H1 (cell line): ENCODE measurements at regions not wholly inside any gene's neighbourhood (a gene's known extent, or its start where the extent isn't known, plus 50 kb on each side); places are given as distances from the start of the nearest gene placed in this dataset.

ENCODE experiments used
- CTCF ChIA-PET: fragments of 300-600 bp; sonication (Branson Sonifier 250); formaldehyde crosslinking; loops from one replicate; lab custom pipeline; 2021; ENCODE audit not compliant: partially characterized antibody; lab: Charles Lee
- POLR2A ChIA-PET: fragments of 300-600 bp; sonication (Branson Sonifier 250); formaldehyde crosslinking; loops from one replicate; lab custom pipeline; 2021; ENCODE audit warnings: inconsistent platforms; ENCODE audit not compliant: partially characterized antibody; lab: Charles Lee
- DNase-seq, 2 experiments: peaks; one replicate each; pipeline versions ENCODE4 v3.0.0 to v3.0.0-alpha.2; 2010 to 2022; ENCODE audit warnings: low spot score in 2 of 2, low read depth in 1 of 2, mixed read lengths in 1 of 2
- FAIRE-seq: peaks from 2 replicates; lab custom pipeline; 2011; peaks lifted over from hg19 to GRCh38; lab: Jason Lieb, UNC
- H2AFZ ChIP-seq: 2 replicates; pipeline ENCODE4 v1.8.1; 2012; ENCODE audit warnings: low read length, inconsistent platforms
- H2AK5ac ChIP-seq: 2 replicates; pipeline ENCODE4 v1.6.1; 2013; ENCODE audit warnings: low read depth, low read length
- H2BK120ac ChIP-seq: replicated peaks from 2 replicates; pipeline ENCODE3; 2013; ENCODE audit warnings: low read depth, low read length, inconsistent platforms
- H2BK12ac ChIP-seq: 2 replicates; pipeline ENCODE4 v1.6.1; 2013; ENCODE audit warnings: low read depth, low read length
- H2BK15ac ChIP-seq: 2 replicates; pipeline ENCODE4 v1.6.1; 2013; ENCODE audit warnings: low read length
- H2BK20ac ChIP-seq: 2 replicates; pipeline ENCODE4 v1.6.1; 2013; ENCODE audit warnings: low read length
- H2BK5ac ChIP-seq: 2 replicates; pipeline ENCODE4 v1.6.1; 2013; ENCODE audit warnings: low read depth, low read length
- H3K14ac ChIP-seq: 2 replicates; pipeline ENCODE4 v1.6.1; 2013; ENCODE audit warnings: inconsistent platforms; ENCODE audit not compliant: insufficient read length
- H3K18ac ChIP-seq: 2 replicates; pipeline ENCODE4 v1.6.1; 2013; ENCODE audit warnings: low read length; ENCODE audit errors: extremely low read depth
- H3K23ac ChIP-seq: 2 replicates; pipeline ENCODE4 v1.6.1; 2013; ENCODE audit warnings: inconsistent platforms; ENCODE audit not compliant: insufficient read length
- H3K23me2 ChIP-seq: 2 replicates; pipeline ENCODE4 v1.6.1; 2013; ENCODE audit warnings: low read depth, low read length
- H3K27ac ChIP-seq: 2 replicates; pipeline ENCODE4 v1.6.1; 2011; ENCODE audit warnings: low read depth, low read length, inconsistent platforms
- H3K27me3 ChIP-seq, 4 experiments: replicated peaks in 1 of 4; 1 replicate in 1 of 4; 2 replicates in 3 of 4; pipeline versions ENCODE4 v1.6.1 to v1.8.1; 2011 to 2013; ENCODE audit warnings: low read length in 3 of 4, mild to moderate bottlenecking in 3 of 4, inconsistent platforms in 2 of 4, mixed read lengths in 2 of 4, moderate library complexity in 1 of 4; ENCODE audit not compliant: control insufficient read depth in 3 of 4, insufficient read depth in 3 of 4; ENCODE audit errors: extremely low read depth in 1 of 4
- H3K36me3 ChIP-seq, 4 experiments: 2 replicates each; pipeline versions ENCODE4 v1.6.1 to v1.8.1; 2011 to 2013; ENCODE audit warnings: mild to moderate bottlenecking in 4 of 4, low read length in 3 of 4, moderate library complexity in 2 of 4, control low read depth in 1 of 4, inconsistent platforms in 1 of 4; ENCODE audit not compliant: insufficient read depth in 4 of 4, control insufficient read depth in 2 of 4
- H3K4ac ChIP-seq: replicated peaks from 2 replicates; pipeline ENCODE3; 2013; ENCODE audit warnings: low read length, low read depth, mixed read lengths, inconsistent platforms; ENCODE audit not compliant: insufficient read length
- H3K4me1 ChIP-seq, 4 experiments: replicated peaks in 1 of 4; 1 replicate in 1 of 4; 2 replicates in 3 of 4; pipeline versions ENCODE4 v1.6.1 to v1.8.1; 2011 to 2013; ENCODE audit warnings: low read length in 3 of 4, inconsistent platforms in 2 of 4, mixed read lengths in 1 of 4; ENCODE audit not compliant: insufficient read depth in 4 of 4, control insufficient read depth in 3 of 4
- H3K4me2 ChIP-seq, 2 experiments: 2 replicates each; pipeline versions ENCODE4 v1.6.1 to v1.8.1; 2011 to 2013; ENCODE audit warnings: low read depth in 2 of 2, low read length in 2 of 2, control low read depth in 1 of 2, inconsistent platforms in 1 of 2, mild to moderate bottlenecking in 1 of 2; ENCODE audit not compliant: insufficient read depth in 1 of 2
- H3K4me3 ChIP-seq, 4 experiments: fragments of 200-600, 300-600 bp in 1 of 4; sonication (generic), shearing (Covaris generic), sonication (Bioruptor Twin) in 1 of 4; 2 replicates each; pipeline versions ENCODE4 v1.5.1 to v1.8.1; 2011 to 2016; ENCODE audit warnings: low read length in 4 of 4, low read depth in 3 of 4, control low read depth in 2 of 4, inconsistent platforms in 2 of 4, mild to moderate bottlenecking in 2 of 4, mixed read lengths in 1 of 4, moderate library complexity in 1 of 4; ENCODE audit not compliant: insufficient read depth in 2 of 4; ENCODE audit errors: extremely low read depth in 1 of 4
- H3K56ac ChIP-seq: replicated peaks from 2 replicates; pipeline ENCODE3; 2013; ENCODE audit warnings: low read depth, mild to moderate bottlenecking, mixed read lengths, low read length, inconsistent platforms; ENCODE audit not compliant: insufficient read length
- H3K79me1 ChIP-seq: 2 replicates; pipeline ENCODE4 v1.6.1; 2013; ENCODE audit warnings: low read depth, low read length, control low read depth
- H3K79me2 ChIP-seq, 2 experiments: 2 replicates each; pipeline versions ENCODE4 v1.6.1 to v1.8.1; 2012 to 2013; ENCODE audit warnings: low read length in 2 of 2, mild to moderate bottlenecking in 2 of 2, inconsistent platforms in 1 of 2; ENCODE audit not compliant: insufficient read depth in 2 of 2, control insufficient read depth in 1 of 2
- H3K9ac ChIP-seq, 4 experiments: replicated peaks in 1 of 4; 1 replicate in 1 of 4; 2 replicates in 3 of 4; pipeline versions ENCODE4 v1.6.1 to v1.8.1; 2011 to 2013; ENCODE audit warnings: low read depth in 3 of 4, low read length in 3 of 4, control low read depth in 2 of 4, mild to moderate bottlenecking in 2 of 4, moderate library complexity in 2 of 4, inconsistent platforms in 1 of 4; ENCODE audit errors: extremely low read depth in 1 of 4
- H3K9me3 ChIP-seq, 2 experiments: 2 replicates each; pipeline versions ENCODE4 v1.6.1 to v1.8.1; 2012 to 2013; ENCODE audit warnings: mild to moderate bottlenecking in 2 of 2, moderate library complexity in 2 of 2, control low read depth in 1 of 2, inconsistent platforms in 1 of 2, low read depth in 1 of 2, low read length in 1 of 2, mixed read lengths in 1 of 2; ENCODE audit not compliant: insufficient read depth in 2 of 2
- H4K20me1 ChIP-seq, 2 experiments: replicated peaks in 1 of 2; 2 replicates each; pipeline versions ENCODE3 to v1.8.1; 2011 to 2013; ENCODE audit warnings: inconsistent platforms in 2 of 2, low read length in 2 of 2, mild to moderate bottlenecking in 1 of 2; ENCODE audit not compliant: insufficient read depth in 2 of 2, control insufficient read depth in 1 of 2
- H4K5ac ChIP-seq: 2 replicates; pipeline ENCODE4 v1.6.1; 2013; ENCODE audit warnings: low read length, low read depth, mixed read lengths, inconsistent platforms; ENCODE audit not compliant: insufficient read length
- H4K8ac ChIP-seq: 2 replicates; pipeline ENCODE4 v1.8.0; 2013; ENCODE audit warnings: mild to moderate bottlenecking, moderate library complexity, low read length, inconsistent platforms; ENCODE audit not compliant: insufficient read depth; ENCODE audit errors: extremely low read depth
- H4K91ac ChIP-seq: replicated peaks from 2 replicates; pipeline ENCODE3; 2013; ENCODE audit warnings: low read length, mixed read lengths, inconsistent platforms; ENCODE audit not compliant: insufficient read length
- EP300 ChIP-seq, 2 experiments: IDR thresholded peaks; 1 replicate in 1 of 2; 2 replicates in 1 of 2; pipeline ENCODE4 v1.6.1; 2011 to 2012; ENCODE audit warnings: low read depth in 2 of 2, low read length in 2 of 2, mild to moderate bottlenecking in 2 of 2, borderline replicate concordance in 1 of 2, inconsistent platforms in 1 of 2, moderate library complexity in 1 of 2
- SUZ12 ChIP-seq: fragments of 200-600 bp; sonication (generic); IDR thresholded peaks from 2 replicates; pipeline ENCODE4 v1.6.1; 2012; ENCODE audit warnings: mild to moderate bottlenecking, inconsistent platforms, low read length, moderate library complexity, mixed read lengths
- WGBS, 2 experiments: shearing (Covaris generic) in 1 of 2; methylation state at CpG; one replicate each; pipeline versions ENCODE4 v1.1.6 to v1.1.7; 2013 to 2015; ENCODE audit warnings: low lambda C conversion rate in 2 of 2, mixed read lengths in 2 of 2, inconsistent platforms in 1 of 2, low coverage in 1 of 2, missing lambda C conversion rate in 1 of 2; ENCODE audit not compliant: insufficient replicate concordance in 2 of 2, insufficient coverage in 1 of 2, insufficient read length in 1 of 2; ENCODE audit errors: extremely low coverage in 1 of 2, missing lambda C conversion rate in 1 of 2; 5-methylcytosine and 5-hydroxymethylcytosine counted together

DNA sequence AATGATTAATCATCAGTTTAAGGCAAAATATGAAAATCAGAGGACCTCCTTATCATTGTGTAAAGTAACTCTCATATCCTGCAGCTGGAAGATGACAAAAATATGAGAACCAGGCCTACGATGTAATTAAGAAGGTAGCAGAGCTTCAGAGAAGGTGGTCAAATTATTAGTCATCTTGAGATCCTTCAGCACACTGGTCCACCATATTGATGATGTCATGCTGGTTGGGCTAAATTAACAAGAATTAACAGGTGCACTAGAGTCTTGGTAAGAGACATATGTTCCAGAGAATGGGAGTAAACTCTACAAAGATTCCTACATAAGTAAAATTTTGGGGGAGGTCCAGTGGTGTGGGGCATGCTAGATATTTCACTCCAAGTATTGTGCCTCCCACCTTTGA lies 112.8 kb downstream of the OTOR start:
- Histone ChIP-seq H3K79me2 (no peaks in the 10 kb centered on the region), H4K8ac (no peak overlapping the region), H2BK15ac (no peak overlapping the region), H4K20me1 (no peaks in the 10 kb centered on the region), H4K91ac (no peak overlapping the region), H3K56ac (no peak overlapping the region), H3K9me3 (no peaks in the 10 kb centered on the region; a peak in 1 of 4 replicates), H3K79me1 (no peaks in the 10 kb centered on the region), H2AK5ac (no peak overlapping the region), H3K23ac (no peak overlapping the region), H3K14ac (no peak overlapping the region), H3K23me2 (no peaks in the 10 kb centered on the region), H3K9ac (no peak overlapping the region), H2BK5ac (no peak overlapping the region), H3K4me1 (no peaks in the 10 kb centered on the region), H3K4me2 (no peak overlapping the region), H3K4me3 (no peak overlapping the region), H2BK20ac (no peak overlapping the region), H2AFZ (no peak overlapping the region), H2BK12ac (no peak overlapping the region), H2BK120ac (no peak overlapping the region), H3K4ac (no peak overlapping the region), H3K27ac (no peak overlapping the region), H3K36me3 (no peaks in the 10 kb centered on the region), H4K5ac (no peak overlapping the region), H3K27me3 (no peaks in the 10 kb centered on the region; a peak in 1 of 7 replicates), H3K18ac (no peak overlapping the region)
- 96% methylated on average over 1 of the region's 1 CpG; no CpG with 5 or more reads in 1 of the 2 experiments for WGBS, 2 experiments
- TF ChIP-seq EP300 (IDR thresholded peaks at IDR 0.05; ENCODE audit: borderline replicate concordance in 1 of 2, low read depth in 2 of 2, low read length in 2 of 2) (no peak), SUZ12 (no peak)
- ChIA-PET POLR2A (no interaction called here), CTCF (no interaction called here)
- FAIRE-seq (no peak), DNase-seq (no peak)
